ENCODE measurements at regions not wholly inside any gene's neighbourhood (a gene's known extent, or its start where the extent isn't known, plus 50 kb on each side); places are given as distances from the start of the nearest gene placed in this dataset.
A peak's percentile ranks its signal among the peaks of the same experiment; 100 is the strongest.

GRCh38 chr4:167431371-167431770 lies 197.1 kb upstream of the SPOCK3 start:
- no peaks in the 10 kb centered on the region for H3K4me1 Mint-ChIP-seq
- no peak overlapping the region for H3K4me3 Mint-ChIP-seq
- ATAC-seq = no peak
- peaks cover 0 to 7% of the 10 kb centered on the region in 2 donors for H3K9me3 Mint-ChIP-seq
- H3K27me3 Mint-ChIP-seq = no peaks in the 10 kb centered on the region
- no peak overlapping the region for H3K27ac Mint-ChIP-seq
- DNase-seq = no peak

GRCh38 chr4:167435786-167436185 lies 201.5 kb upstream of the SPOCK3 start:
- Mint-ChIP-seq H3K27me3 (no peaks in the 10 kb centered on the region), H3K9me3 (peaks cover 0 to 12% of the 10 kb centered on the region in 2 donors), H3K4me1 (no peaks in the 10 kb centered on the region), H3K4me3 (no peak overlapping the region), H3K27ac (peak overlapping the region in 1 of 2 donors; percentile 72)
- no peak for ATAC-seq
- no peak for DNase-seq

- Mint-ChIP-seq H3K4me1 (no peaks in the 10 kb centered on the region), H3K9me3 (peaks cover 7 to 10% of the 10 kb centered on the region in 2 donors), H3K4me3 (no peak overlapping the region), H3K27me3 (no peaks in the 10 kb centered on the region), H3K27ac (no peak overlapping the region)
- ATAC-seq (no peak), DNase-seq (no peak)
Observed at GRCh38 chr4:167443841-167444240, 209.5 kb upstream of the SPOCK3 start.

- DNase-seq (no peak), ATAC-seq (no peak)
- H3K27me3 Mint-ChIP-seq = no peaks in the 10 kb centered on the region
- no peaks in the 10 kb centered on the region for H3K4me1 Mint-ChIP-seq
- H3K9me3 Mint-ChIP-seq = peaks cover 0 to 8% of the 10 kb centered on the region in 2 donors
- H3K4me3 Mint-ChIP-seq = no peak overlapping the region
- no peak overlapping the region for H3K27ac Mint-ChIP-seq
Observed at GRCh38 chr4:167452922-167453430, 218.7 kb upstream of the SPOCK3 start.

- no peaks in the 10 kb centered on the region for H3K27me3 Mint-ChIP-seq
- peaks cover 0 to 8% of the 10 kb centered on the region in 2 donors for H3K9me3 Mint-ChIP-seq
- no peak for DNase-seq
- H3K4me1 Mint-ChIP-seq = no peaks in the 10 kb centered on the region
- H3K27ac Mint-ChIP-seq = no peak overlapping the region
- H3K4me3 Mint-ChIP-seq = no peak overlapping the region
- ATAC-seq = no peak
Observed at GRCh38 chr4:167456619-167457018, 222.3 kb upstream of the SPOCK3 start.

- Mint-ChIP-seq H3K4me3 (no peak overlapping the region), H3K27me3 (no peaks in the 10 kb centered on the region), H3K4me1 (no peaks in the 10 kb centered on the region), H3K9me3 (no peaks in the 10 kb centered on the region), H3K27ac (no peak overlapping the region)
- ATAC-seq (no peak), DNase-seq (no peak)
Observed at GRCh38 chr4:167469436-167469835, 235.1 kb upstream of the SPOCK3 start.

- Mint-ChIP-seq H3K4me3 (no peak overlapping the region), H3K9me3 (peaks cover 4 to 9% of the 10 kb centered on the region in 2 donors), H3K27ac (no peak overlapping the region), H3K4me1 (no peaks in the 10 kb centered on the region), H3K27me3 (no peaks in the 10 kb centered on the region)
- ATAC-seq = no peak
- DNase-seq = no peak
Observed at GRCh38 chr4:167475951-167476350, 241.7 kb upstream of the SPOCK3 start.

GRCh38 chr4:167492007-167492406 lies 257.7 kb upstream of the SPOCK3 start:
- H3K27me3 Mint-ChIP-seq = no peaks in the 10 kb centered on the region
- H3K9me3 Mint-ChIP-seq = peaks cover 13 to 17% of the 10 kb centered on the region in 2 donors
- H3K4me3 Mint-ChIP-seq = no peak overlapping the region
- ATAC-seq (no peak), DNase-seq (no peak)
- no peak overlapping the region for H3K27ac Mint-ChIP-seq
- no peaks in the 10 kb centered on the region for H3K4me1 Mint-ChIP-seq

- H3K27me3 Mint-ChIP-seq = no peaks in the 10 kb centered on the region
- no peak overlapping the region for H3K27ac Mint-ChIP-seq
- no peaks in the 10 kb centered on the region for H3K4me1 Mint-ChIP-seq
Observed at GRCh38 chr4:167509551-167509950, 275.3 kb upstream of the SPOCK3 start.

GRCh38 chr4:167524091-167524490 lies 289.8 kb upstream of the SPOCK3 start:
- Mint-ChIP-seq H3K4me3 (no peak overlapping the region), H3K27ac (no peak overlapping the region), H3K9me3 (no peaks in the 10 kb centered on the region), H3K27me3 (no peaks in the 10 kb centered on the region), H3K4me1 (no peaks in the 10 kb centered on the region)
- DNase-seq = no peak
- no peak for ATAC-seq

More at GRCh38 chr4:167509551-167509950, 275.3 kb upstream of the SPOCK3 start:
- DNase-seq (no peak), ATAC-seq (no peak)
- Mint-ChIP-seq H3K9me3 (peaks cover 11 to 26% of the 10 kb centered on the region in 2 donors), H3K4me3 (no peak overlapping the region)

GRCh38 chr4:167537761-167538160 lies 303.5 kb upstream of the SPOCK3 start:
- ATAC-seq = no peak
- H3K9me3 Mint-ChIP-seq = peaks cover 0 to 11% of the 10 kb centered on the region in 2 donors
- DNase-seq = no peak
- H3K4me3 Mint-ChIP-seq = no peak overlapping the region
- no peak overlapping the region for H3K27ac Mint-ChIP-seq
- H3K27me3 Mint-ChIP-seq = no peaks in the 10 kb centered on the region
- H3K4me1 Mint-ChIP-seq = no peaks in the 10 kb centered on the region

- H3K4me1 Mint-ChIP-seq = no peaks in the 10 kb centered on the region
- no peaks in the 10 kb centered on the region for H3K27me3 Mint-ChIP-seq
- no peak for ATAC-seq
- H3K9me3 Mint-ChIP-seq = peaks cover 0 to 19% of the 10 kb centered on the region in 2 donors
- no peak for DNase-seq
- no peak overlapping the region for H3K27ac Mint-ChIP-seq
- no peak overlapping the region for H3K4me3 Mint-ChIP-seq
Observed at GRCh38 chr4:167541286-167541685, 307.0 kb upstream of the SPOCK3 start.

- no peak for DNase-seq
- H3K4me1 Mint-ChIP-seq = no peaks in the 10 kb centered on the region
- no peaks in the 10 kb centered on the region for H3K27me3 Mint-ChIP-seq
- no peak overlapping the region for H3K4me3 Mint-ChIP-seq
- H3K9me3 Mint-ChIP-seq = peaks cover 0 to 19% of the 10 kb centered on the region in 2 donors
- no peak for ATAC-seq
- H3K27ac Mint-ChIP-seq = no peak overlapping the region
Observed at GRCh38 chr4:167544391-167544790, 310.1 kb upstream of the SPOCK3 start.

- DNase-seq (no peak), ATAC-seq (no peak)
- Mint-ChIP-seq H3K9me3 (peaks cover 0 to 8% of the 10 kb centered on the region in 2 donors), H3K27me3 (no peaks in the 10 kb centered on the region), H3K4me1 (no peaks in the 10 kb centered on the region), H3K27ac (no peak overlapping the region), H3K4me3 (no peak overlapping the region)
Observed at GRCh38 chr4:167550021-167550420, 315.7 kb upstream of the SPOCK3 start.

GRCh38 chr4:167555338-167556022 lies 321.2 kb upstream of the SPOCK3 start:
- H3K27ac Mint-ChIP-seq = no peak overlapping the region
- no peaks in the 10 kb centered on the region for H3K4me1 Mint-ChIP-seq
- no peaks in the 10 kb centered on the region for H3K27me3 Mint-ChIP-seq
- H3K4me3 Mint-ChIP-seq = no peak overlapping the region
- ATAC-seq (no peak), DNase-seq (no peak)
- H3K9me3 Mint-ChIP-seq = peaks cover 8 to 16% of the 10 kb centered on the region in 2 donors

GRCh38 chr4:167578906-167579305 lies 344.6 kb upstream of the SPOCK3 start:
- H3K27me3 Mint-ChIP-seq = no peaks in the 10 kb centered on the region
- no peak overlapping the region for H3K27ac Mint-ChIP-seq
- no peaks in the 10 kb centered on the region for H3K4me1 Mint-ChIP-seq
- ATAC-seq = no peak
- peaks cover 10 to 16% of the 10 kb centered on the region in 2 donors for H3K9me3 Mint-ChIP-seq
- H3K4me3 Mint-ChIP-seq = no peak overlapping the region
- DNase-seq = no peak

Measured in stimulated activated naive CD8-positive, alpha-beta T cell treated with anti-CD3 and anti-CD28 coated beads, Interleukin-15, amount 100 ng/mL, for 72 hours (primary cell).